Central memory CD8-positive, alpha-beta T cell (primary cell): ENCODE measurements at regions not wholly inside any gene's neighbourhood (a gene's known extent, or its start where the extent isn't known, plus 50 kb on each side); places are given as distances from the start of the nearest gene placed in this dataset.

Experiments used
- ATAC-seq: fragments of 150-1000 bp; cut with Tn5 transposase; replicated peaks from 2 replicates; pipeline ENCODE4 v1.10.0; 2022; ENCODE audit warnings: mild to moderate bottlenecking, moderate FRiP score, moderate number of reproducible peaks; ENCODE audit not compliant: poor library complexity, severe bottlenecking; ENCODE audit errors: extremely low read depth
- DNase-seq, 2 donors: peaks; one replicate each; pipeline ENCODE4 v3.0.0; 2021; ENCODE audit warnings: low spot score in 2 of 2
- H3K27ac Mint-ChIP-seq: one replicate; pipeline ENCODE4 v1.8.0; 2022; ENCODE audit warnings: low read depth, mild to moderate bottlenecking, moderate library complexity, mixed read lengths
- H3K27me3 Mint-ChIP-seq: one replicate; pipeline ENCODE4 v1.8.0; 2022; ENCODE audit warnings: mixed read lengths
- H3K36me3 Mint-ChIP-seq: one replicate; pipeline ENCODE4 v1.8.0; 2022; ENCODE audit warnings: mild to moderate bottlenecking, moderate library complexity, mixed read lengths; ENCODE audit not compliant: insufficient read depth
- H3K4me1 Mint-ChIP-seq: one replicate; pipeline ENCODE4 v1.8.0; 2022; ENCODE audit warnings: mixed read lengths
- H3K4me3 Mint-ChIP-seq: one replicate; pipeline ENCODE4 v1.8.0; 2022; ENCODE audit warnings: mild to moderate bottlenecking, moderate library complexity, mixed read lengths
- H3K9me3 Mint-ChIP-seq: one replicate; pipeline ENCODE4 v1.8.0; 2022; ENCODE audit warnings: mixed read lengths

- Mint-ChIP-seq H3K27ac (no peak overlapping the region), H3K36me3 (no peaks in the 10 kb centered on the region), H3K9me3 (no peaks in the 10 kb centered on the region), H3K4me3 (no peak overlapping the region), H3K4me1 (no peaks in the 10 kb centered on the region), H3K27me3 (peaks cover 39% of the 10 kb centered on the region)
- DNase-seq (no peak), ATAC-seq (no peak)
Observed at GRCh38 chr3:124126436-124127023, 134.6 kb upstream of the ROPN1 start.

GRCh38 chr3:124131158-124131557 is 139.2 kb upstream of the ROPN1 start:
- Mint-ChIP-seq H3K27me3 (peaks cover 47% of the 10 kb centered on the region), H3K27ac (no peak overlapping the region), H3K9me3 (no peaks in the 10 kb centered on the region), H3K4me1 (no peaks in the 10 kb centered on the region), H3K4me3 (no peak overlapping the region), H3K36me3 (no peaks in the 10 kb centered on the region)
- ATAC-seq (no peak), DNase-seq (no peak)

GRCh38 chr3:124131580-124131979 is 139.7 kb upstream of the ROPN1 start:
- Mint-ChIP-seq H3K9me3 (no peaks in the 10 kb centered on the region), H3K27me3 (peaks cover 47% of the 10 kb centered on the region), H3K27ac (no peak overlapping the region), H3K36me3 (no peaks in the 10 kb centered on the region), H3K4me3 (no peak overlapping the region), H3K4me1 (no peaks in the 10 kb centered on the region)
- no peak for ATAC-seq
- no peak for DNase-seq

- no peak for DNase-seq
Observed at GRCh38 chr3:124132813-124133212, 140.9 kb upstream of the ROPN1 start.

GRCh38 chr3:124133366-124133940 is 141.5 kb upstream of the ROPN1 start:
- H3K27ac Mint-ChIP-seq: no peak overlapping the region
- no peak for ATAC-seq
- no peak for DNase-seq
- peaks cover 34% of the 10 kb centered on the region for H3K27me3 Mint-ChIP-seq
- H3K9me3 Mint-ChIP-seq: no peaks in the 10 kb centered on the region
- no peaks in the 10 kb centered on the region for H3K36me3 Mint-ChIP-seq
- no peaks in the 10 kb centered on the region for H3K4me1 Mint-ChIP-seq
- no peak overlapping the region for H3K4me3 Mint-ChIP-seq

More at GRCh38 chr3:124132813-124133212, 140.9 kb upstream of the ROPN1 start:
- H3K9me3 Mint-ChIP-seq: no peaks in the 10 kb centered on the region
- no peaks in the 10 kb centered on the region for H3K4me1 Mint-ChIP-seq
- H3K27me3 Mint-ChIP-seq: peaks cover 41% of the 10 kb centered on the region
- no peak overlapping the region for H3K4me3 Mint-ChIP-seq
- H3K27ac Mint-ChIP-seq: no peak overlapping the region
- no peak for ATAC-seq
- H3K36me3 Mint-ChIP-seq: no peaks in the 10 kb centered on the region

- H3K9me3 Mint-ChIP-seq: no peaks in the 10 kb centered on the region
- ATAC-seq (no peak), DNase-seq (no peak)
- no peak overlapping the region for H3K4me3 Mint-ChIP-seq
- H3K27me3 Mint-ChIP-seq: peaks cover under 1% of the 10 kb centered on the region
- no peak overlapping the region for H3K27ac Mint-ChIP-seq
- no peaks in the 10 kb centered on the region for H3K36me3 Mint-ChIP-seq
- no peaks in the 10 kb centered on the region for H3K4me1 Mint-ChIP-seq
Observed at GRCh38 chr3:124137216-124137615, 145.3 kb upstream of the ROPN1 start.

- no peak overlapping the region for H3K4me3 Mint-ChIP-seq
- H3K27me3 Mint-ChIP-seq: no peaks in the 10 kb centered on the region
- no peaks in the 10 kb centered on the region for H3K9me3 Mint-ChIP-seq
- H3K4me1 Mint-ChIP-seq: no peaks in the 10 kb centered on the region
- no peak for DNase-seq
- ATAC-seq: no peak
- no peak overlapping the region for H3K27ac Mint-ChIP-seq
- H3K36me3 Mint-ChIP-seq: no peaks in the 10 kb centered on the region
Observed at GRCh38 chr3:124138148-124138547, 146.2 kb upstream of the ROPN1 start.

- Mint-ChIP-seq H3K36me3 (no peaks in the 10 kb centered on the region), H3K4me3 (no peak overlapping the region), H3K27me3 (no peaks in the 10 kb centered on the region), H3K4me1 (no peaks in the 10 kb centered on the region), H3K27ac (no peak overlapping the region), H3K9me3 (no peaks in the 10 kb centered on the region)
- ATAC-seq (no peak), DNase-seq (no peak)
Observed at GRCh38 chr3:124140746-124141145, 148.8 kb upstream of the ROPN1 start.

GRCh38 chr3:124142389-124142970 is 150.6 kb upstream of the ROPN1 start:
- Mint-ChIP-seq H3K27me3 (no peaks in the 10 kb centered on the region), H3K9me3 (no peaks in the 10 kb centered on the region), H3K27ac (no peak overlapping the region), H3K36me3 (no peaks in the 10 kb centered on the region), H3K4me1 (no peaks in the 10 kb centered on the region), H3K4me3 (no peak overlapping the region)
- ATAC-seq (no peak), DNase-seq (no peak)

GRCh38 chr3:124143047-124143446 is 151.1 kb upstream of the ROPN1 start:
- DNase-seq (no peak), ATAC-seq (no peak)
- no peaks in the 10 kb centered on the region for H3K36me3 Mint-ChIP-seq
- no peaks in the 10 kb centered on the region for H3K27me3 Mint-ChIP-seq
- no peaks in the 10 kb centered on the region for H3K4me1 Mint-ChIP-seq
- no peak overlapping the region for H3K27ac Mint-ChIP-seq
- no peaks in the 10 kb centered on the region for H3K9me3 Mint-ChIP-seq
- H3K4me3 Mint-ChIP-seq: no peak overlapping the region

GRCh38 chr3:124144035-124144814 is 152.3 kb upstream of the ROPN1 start:
- H3K27me3 Mint-ChIP-seq: no peaks in the 10 kb centered on the region
- H3K36me3 Mint-ChIP-seq: no peaks in the 10 kb centered on the region
- no peak for DNase-seq
- no peak overlapping the region for H3K27ac Mint-ChIP-seq
- no peaks in the 10 kb centered on the region for H3K9me3 Mint-ChIP-seq
- ATAC-seq: no peak
- no peaks in the 10 kb centered on the region for H3K4me1 Mint-ChIP-seq
- no peak overlapping the region for H3K4me3 Mint-ChIP-seq

GRCh38 chr3:124147429-124147828 is 155.5 kb upstream of the ROPN1 start:
- DNase-seq: no peak
- no peaks in the 10 kb centered on the region for H3K36me3 Mint-ChIP-seq
- no peak overlapping the region for H3K27ac Mint-ChIP-seq
- H3K9me3 Mint-ChIP-seq: no peaks in the 10 kb centered on the region
- no peak overlapping the region for H3K4me3 Mint-ChIP-seq
- H3K27me3 Mint-ChIP-seq: no peaks in the 10 kb centered on the region
- no peaks in the 10 kb centered on the region for H3K4me1 Mint-ChIP-seq
- no peak for ATAC-seq

GRCh38 chr3:124147946-124148345 is 156.0 kb upstream of the ROPN1 start:
- H3K4me1 Mint-ChIP-seq: no peaks in the 10 kb centered on the region
- no peaks in the 10 kb centered on the region for H3K9me3 Mint-ChIP-seq
- DNase-seq (no peak), ATAC-seq (no peak)
- H3K4me3 Mint-ChIP-seq: no peak overlapping the region
- H3K27me3 Mint-ChIP-seq: no peaks in the 10 kb centered on the region
- H3K36me3 Mint-ChIP-seq: no peaks in the 10 kb centered on the region
- H3K27ac Mint-ChIP-seq: no peak overlapping the region
